ENCODE measurements at regions not wholly inside any gene's neighbourhood (a gene's known extent, or its start where the extent isn't known, plus 50 kb on each side); places are given as distances from the start of the nearest gene placed in this dataset.

- TF ChIP-seq, protein P1, sequence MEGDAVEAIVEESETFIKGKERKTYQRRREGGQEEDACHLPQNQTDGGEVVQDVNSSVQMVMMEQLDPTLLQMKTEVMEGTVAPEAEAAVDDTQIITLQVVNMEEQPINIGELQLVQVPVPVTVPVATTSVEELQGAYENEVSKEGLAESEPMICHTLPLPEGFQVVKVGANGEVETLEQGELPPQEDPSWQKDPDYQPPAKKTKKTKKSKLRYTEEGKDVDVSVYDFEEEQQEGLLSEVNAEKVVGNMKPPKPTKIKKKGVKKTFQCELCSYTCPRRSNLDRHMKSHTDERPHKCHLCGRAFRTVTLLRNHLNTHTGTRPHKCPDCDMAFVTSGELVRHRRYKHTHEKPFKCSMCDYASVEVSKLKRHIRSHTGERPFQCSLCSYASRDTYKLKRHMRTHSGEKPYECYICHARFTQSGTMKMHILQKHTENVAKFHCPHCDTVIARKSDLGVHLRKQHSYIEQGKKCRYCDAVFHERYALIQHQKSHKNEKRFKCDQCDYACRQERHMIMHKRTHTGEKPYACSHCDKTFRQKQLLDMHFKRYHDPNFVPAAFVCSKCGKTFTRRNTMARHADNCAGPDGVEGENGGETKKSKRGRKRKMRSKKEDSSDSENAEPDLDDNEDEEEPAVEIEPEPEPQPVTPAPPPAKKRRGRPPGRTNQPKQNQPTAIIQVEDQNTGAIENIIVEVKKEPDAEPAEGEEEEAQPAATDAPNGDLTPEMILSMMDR (IDR thresholded peaks at IDR 0.05) = no peak
- TF ChIP-seq POLR2A (IDR thresholded peaks at IDR 0.05) = peak; percentile 58
These were observed 276.1 kb downstream of the BCL2 start for GRCh38 chr18:63043516-63043915.

Data from right lobe of liver (tissue), 4 donors.